B cell (primary cell): ENCODE measurements at regions not wholly inside any gene's neighbourhood (a gene's known extent, or its start where the extent isn't known, plus 50 kb on each side); places are given as distances from the start of the nearest gene placed in this dataset.

Experiments used
- ATAC-seq: fragments of 200-7000 bp; cut with Tn5 transposase; one replicate; pipeline ENCODE4 v1.10.0; 2021; ENCODE audit warnings: low read depth, mild to moderate bottlenecking, moderate number of reproducible peaks, moderate library complexity
- CTCF ChIA-PET: fragments of 350-600 bp; sonication (Branson Sonifier 250); formaldehyde crosslinking; loops from one replicate; lab custom pipeline; 2021; ENCODE audit warnings: antibody characterized with exemption, inconsistent platforms; lab: Charles Lee
- POLR2A ChIA-PET: fragments of 350-600 bp; sonication (Branson Sonifier 250); formaldehyde crosslinking; loops from one replicate; lab custom pipeline; 2021; ENCODE audit warnings: antibody characterized with exemption; lab: Charles Lee
- DNase-seq: peaks from one replicate; pipeline ENCODE4 v3.0.0; 2013
- H2AFZ ChIP-seq: 2 replicates; pipeline ENCODE4 v1.6.1; 2012; ENCODE audit warnings: mild to moderate bottlenecking, low read depth, low read length; ENCODE audit not compliant: insufficient read depth, poor library complexity, severe bottlenecking
- H3K27ac ChIP-seq, 2 donors: 1 replicate in 1 of 2; 2 replicates in 1 of 2; pipeline ENCODE4 v1.5.1; 2012 to 2013; ENCODE audit warnings: low read length in 2 of 2, mild to moderate bottlenecking in 2 of 2, moderate library complexity in 1 of 2
- H3K27me3 ChIP-seq, 4 experiments: fragments of 200-600 bp in 1 of 4; sonication (generic) in 1 of 4; replicated peaks in 1 of 4; 1 replicate in 2 of 4; 2 replicates in 2 of 4; pipeline versions ENCODE4 v1.6.1 to v1.7.0; 2013 to 2016; ENCODE audit warnings: low read length in 3 of 4, mild to moderate bottlenecking in 2 of 4, mixed read lengths in 1 of 4, moderate library complexity in 1 of 4; ENCODE audit not compliant: insufficient read depth in 4 of 4, control insufficient read depth in 3 of 4; ENCODE audit errors: control extremely low read depth in 1 of 4
- H3K36me3 ChIP-seq, 2 experiments: replicated peaks in 1 of 2; 1 replicate in 1 of 2; 2 replicates in 1 of 2; pipeline versions ENCODE4 v1.6.1 to v1.7.1; 2013; ENCODE audit warnings: low read length in 1 of 2; ENCODE audit not compliant: insufficient read depth in 2 of 2, control insufficient read depth in 1 of 2; ENCODE audit errors: control extremely low read depth in 1 of 2, extremely low read depth in 1 of 2
- H3K4me1 ChIP-seq, 2 donors: fragments of 200-600 bp in 1 of 2; sonication (generic) in 1 of 2; 1 replicate in 1 of 2; 2 replicates in 1 of 2; pipeline versions ENCODE4 v1.5.1 to v1.6.1; 2013 to 2017; ENCODE audit warnings: low read length in 2 of 2; ENCODE audit not compliant: control insufficient read depth in 2 of 2, insufficient read depth in 2 of 2
- H3K4me2 ChIP-seq: replicated peaks from 2 replicates; pipeline ENCODE3; 2012; ENCODE audit warnings: mild to moderate bottlenecking, low read depth, low read length; ENCODE audit not compliant: poor library complexity, severe bottlenecking
- H3K4me3 ChIP-seq, 5 experiments: fragments of 200-600 bp in 1 of 5; sonication (generic) in 1 of 5; 1 replicate in 3 of 5; 2 replicates in 2 of 5; pipeline versions ENCODE4 v1.5.1 to v1.7.0; 2011 to 2016; ENCODE audit warnings: low read length in 4 of 5, mild to moderate bottlenecking in 4 of 5, low read depth in 2 of 5, control low read depth in 1 of 5, moderate library complexity in 1 of 5; ENCODE audit not compliant: insufficient read depth in 1 of 5; ENCODE audit errors: control extremely low read depth in 1 of 5, extremely low read depth in 1 of 5
- H3K79me2 ChIP-seq: fragments of 200-600 bp; sonication (generic); one replicate; pipeline ENCODE4 v1.6.0; 2016; ENCODE audit warnings: low read length; ENCODE audit not compliant: control insufficient read depth, insufficient read depth
- H3K9ac ChIP-seq: fragments of 200-600 bp; sonication (generic); 2 replicates; pipeline ENCODE4 v1.6.1; 2017; ENCODE audit warnings: mild to moderate bottlenecking, low read length, moderate library complexity
- H3K9me3 ChIP-seq, 3 donors: one replicate each; pipeline versions ENCODE4 v1.6.1 to v1.7.1; 2013; ENCODE audit warnings: low read length in 2 of 3; ENCODE audit not compliant: control insufficient read depth in 2 of 3, insufficient read depth in 1 of 3; ENCODE audit errors: control extremely low read depth in 1 of 3
- H4K20me1 ChIP-seq: 2 replicates; pipeline ENCODE4 v1.6.0; 2012; ENCODE audit warnings: mild to moderate bottlenecking, low read length; ENCODE audit not compliant: insufficient read depth, control insufficient read depth, poor library complexity, severe bottlenecking
- H3K27ac Mint-ChIP-seq: one replicate; pipeline ENCODE4 v1.8.0; 2021; ENCODE audit warnings: mixed read lengths
- H3K27me3 Mint-ChIP-seq: one replicate; pipeline ENCODE4 v1.8.0; 2021; ENCODE audit warnings: mixed read lengths
- H3K4me1 Mint-ChIP-seq: one replicate; pipeline ENCODE4 v1.8.0; 2021; ENCODE audit warnings: mixed read lengths
- H3K4me3 Mint-ChIP-seq: one replicate; pipeline ENCODE4 v1.8.0; 2021; ENCODE audit warnings: mixed read lengths
- H3K9me3 Mint-ChIP-seq: one replicate; pipeline ENCODE4 v1.8.0; 2022; ENCODE audit warnings: mixed read lengths; ENCODE audit not compliant: insufficient read depth
- EZH2 ChIP-seq: IDR thresholded peaks from 2 replicates; pipeline ENCODE4 v1.6.1; 2012; ENCODE audit warnings: borderline replicate concordance, low read depth, mild to moderate bottlenecking, moderate library complexity, low read length; ENCODE audit not compliant: insufficient read depth, poor library complexity, severe bottlenecking
- WGBS: methylation state at CpG from one replicate; pipeline ENCODE4 v1.1.5; 2013; ENCODE audit warnings: missing lambda C conversion rate; ENCODE audit not compliant: insufficient coverage; 5-methylcytosine and 5-hydroxymethylcytosine counted together
- intact Hi-C: fragments of 100-400 bp; cut with micrococcal nuclease; formaldehyde crosslinking; loops from one replicate; pipeline ENCODE4 v1.10.0; 2022
- TF ChIP-seq, protein P1 (sequence below): fragments of 200-600 bp; IDR thresholded peaks from one replicate; pipeline ENCODE4 v1.8.0; 2022; ENCODE audit warnings: antibody characterized with exemption, mild to moderate bottlenecking

GRCh38 chr1:208524925-208525324, 280.7 kb upstream of the PLXNA2 start:
- Histone ChIP-seq H3K4me3 (no peak overlapping the region), H3K36me3 (no peaks in the 10 kb centered on the region), H2AFZ (no peak overlapping the region), H3K79me2 (no peaks in the 10 kb centered on the region), H3K9ac (no peak overlapping the region), H3K27me3 (no peaks in the 10 kb centered on the region), H4K20me1 (no peaks in the 10 kb centered on the region), H3K4me1 (no peaks in the 10 kb centered on the region), H3K27ac (no peak overlapping the region), H3K9me3 (no peaks in the 10 kb centered on the region), H3K4me2 (no peak overlapping the region)
- DNase-seq (no peak), ATAC-seq (no peak)
- Mint-ChIP-seq H3K27me3 (peaks cover 1% of the 10 kb centered on the region), H3K4me3 (no peak overlapping the region), H3K27ac (no peak overlapping the region), H3K9me3 (no peaks in the 10 kb centered on the region), H3K4me1 (no peaks in the 10 kb centered on the region)
- TF ChIP-seq, protein P1, sequence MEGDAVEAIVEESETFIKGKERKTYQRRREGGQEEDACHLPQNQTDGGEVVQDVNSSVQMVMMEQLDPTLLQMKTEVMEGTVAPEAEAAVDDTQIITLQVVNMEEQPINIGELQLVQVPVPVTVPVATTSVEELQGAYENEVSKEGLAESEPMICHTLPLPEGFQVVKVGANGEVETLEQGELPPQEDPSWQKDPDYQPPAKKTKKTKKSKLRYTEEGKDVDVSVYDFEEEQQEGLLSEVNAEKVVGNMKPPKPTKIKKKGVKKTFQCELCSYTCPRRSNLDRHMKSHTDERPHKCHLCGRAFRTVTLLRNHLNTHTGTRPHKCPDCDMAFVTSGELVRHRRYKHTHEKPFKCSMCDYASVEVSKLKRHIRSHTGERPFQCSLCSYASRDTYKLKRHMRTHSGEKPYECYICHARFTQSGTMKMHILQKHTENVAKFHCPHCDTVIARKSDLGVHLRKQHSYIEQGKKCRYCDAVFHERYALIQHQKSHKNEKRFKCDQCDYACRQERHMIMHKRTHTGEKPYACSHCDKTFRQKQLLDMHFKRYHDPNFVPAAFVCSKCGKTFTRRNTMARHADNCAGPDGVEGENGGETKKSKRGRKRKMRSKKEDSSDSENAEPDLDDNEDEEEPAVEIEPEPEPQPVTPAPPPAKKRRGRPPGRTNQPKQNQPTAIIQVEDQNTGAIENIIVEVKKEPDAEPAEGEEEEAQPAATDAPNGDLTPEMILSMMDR: no peak
- TF ChIP-seq EZH2: no peak
- CTCF ChIA-PET: no interaction called here
- intact Hi-C loops: no loop called here
- 100% methylated on average over 4 of the region's 5 CpGs for WGBS
- POLR2A ChIA-PET: no interaction called here

DNA sequence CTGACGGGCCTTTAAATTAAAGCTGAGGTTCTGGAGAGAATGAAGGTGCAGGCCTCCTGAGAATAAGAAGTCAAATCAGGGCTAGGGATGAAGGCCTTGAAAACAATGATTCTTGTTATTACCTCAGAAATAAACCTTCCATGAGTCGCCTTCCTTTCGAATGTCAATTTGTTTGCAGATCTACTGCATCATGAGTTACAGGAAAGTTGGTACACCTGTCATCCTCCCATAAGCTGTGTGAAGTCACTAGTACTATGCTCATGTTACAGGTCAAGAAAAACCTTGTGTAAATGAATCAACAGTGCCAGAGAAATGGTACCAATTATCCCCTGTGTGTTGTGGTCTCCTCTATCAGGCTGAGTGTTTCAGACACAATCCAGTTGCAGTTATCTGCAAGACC, 281.2 kb upstream of the PLXNA2 start:
- H3K9me3 ChIP-seq: no peaks in the 10 kb centered on the region
- DNase-seq (no peak), ATAC-seq (no peak)
- POLR2A ChIA-PET: no interaction called here
- H4K20me1 ChIP-seq: no peaks in the 10 kb centered on the region
- no peaks in the 10 kb centered on the region for H3K36me3 ChIP-seq
- H3K4me1 ChIP-seq: no peaks in the 10 kb centered on the region
- Mint-ChIP-seq H3K27ac (no peak overlapping the region), H3K4me3 (no peak overlapping the region), H3K27me3 (peaks cover 5% of the 10 kb centered on the region), H3K9me3 (no peaks in the 10 kb centered on the region), H3K4me1 (no peaks in the 10 kb centered on the region)
- H3K4me3 ChIP-seq: no peak overlapping the region
- no peak overlapping the region for H3K4me2 ChIP-seq
- H3K27ac ChIP-seq: no peak overlapping the region
- CTCF ChIA-PET: no interaction called here
- H3K27me3 ChIP-seq: no peaks in the 10 kb centered on the region
- H3K9ac ChIP-seq: no peak overlapping the region
- H3K79me2 ChIP-seq: no peaks in the 10 kb centered on the region
- intact Hi-C loops: no loop called here
- no peak for TF ChIP-seq EZH2
- TF ChIP-seq, protein P1: no peak
- H2AFZ ChIP-seq: no peak overlapping the region
- WGBS: no CpG with 5 or more reads among the region's 3 CpGs
